Muscle of leg (tissue), 3 donors: ENCODE measurements at regions not wholly inside any gene's neighbourhood (a gene's known extent, or its start where the extent isn't known, plus 50 kb on each side); places are given as distances from the start of the nearest gene placed in this dataset.
A peak's percentile ranks its signal among the peaks of the same experiment; 100 is the strongest.

ENCODE experiments used
- DNase-seq: peaks from one replicate; pipeline ENCODE4 v3.0.0; 2013
- H3K27ac ChIP-seq: one replicate; pipeline ENCODE4 v1.5.1; 2013; ENCODE audit warnings: mild to moderate bottlenecking, low read length, control low read depth
- H3K27me3 ChIP-seq: one replicate; pipeline ENCODE4 v1.6.1; 2013; ENCODE audit warnings: low read length; ENCODE audit not compliant: control insufficient read depth, insufficient read depth
- H3K36me3 ChIP-seq: one replicate; pipeline ENCODE4 v1.6.1; 2013; ENCODE audit warnings: low read length; ENCODE audit not compliant: control insufficient read depth, insufficient read depth
- H3K4me1 ChIP-seq: one replicate; pipeline ENCODE4 v1.6.1; 2013; ENCODE audit warnings: low read length; ENCODE audit not compliant: control insufficient read depth, insufficient read depth
- H3K4me3 ChIP-seq: one replicate; pipeline ENCODE4 v1.5.1; 2013; ENCODE audit warnings: low read length, control low read depth
- H3K9me3 ChIP-seq: replicated peaks from 2 replicates; pipeline ENCODE4 v1.6.1; 2013; ENCODE audit warnings: low read depth, low read length; ENCODE audit not compliant: control insufficient read depth
- WGBS: methylation state at CpG from one replicate; pipeline ENCODE4 v1.1.5; 2013; ENCODE audit warnings: missing lambda C conversion rate; ENCODE audit not compliant: insufficient coverage; 5-methylcytosine and 5-hydroxymethylcytosine counted together

DNA sequence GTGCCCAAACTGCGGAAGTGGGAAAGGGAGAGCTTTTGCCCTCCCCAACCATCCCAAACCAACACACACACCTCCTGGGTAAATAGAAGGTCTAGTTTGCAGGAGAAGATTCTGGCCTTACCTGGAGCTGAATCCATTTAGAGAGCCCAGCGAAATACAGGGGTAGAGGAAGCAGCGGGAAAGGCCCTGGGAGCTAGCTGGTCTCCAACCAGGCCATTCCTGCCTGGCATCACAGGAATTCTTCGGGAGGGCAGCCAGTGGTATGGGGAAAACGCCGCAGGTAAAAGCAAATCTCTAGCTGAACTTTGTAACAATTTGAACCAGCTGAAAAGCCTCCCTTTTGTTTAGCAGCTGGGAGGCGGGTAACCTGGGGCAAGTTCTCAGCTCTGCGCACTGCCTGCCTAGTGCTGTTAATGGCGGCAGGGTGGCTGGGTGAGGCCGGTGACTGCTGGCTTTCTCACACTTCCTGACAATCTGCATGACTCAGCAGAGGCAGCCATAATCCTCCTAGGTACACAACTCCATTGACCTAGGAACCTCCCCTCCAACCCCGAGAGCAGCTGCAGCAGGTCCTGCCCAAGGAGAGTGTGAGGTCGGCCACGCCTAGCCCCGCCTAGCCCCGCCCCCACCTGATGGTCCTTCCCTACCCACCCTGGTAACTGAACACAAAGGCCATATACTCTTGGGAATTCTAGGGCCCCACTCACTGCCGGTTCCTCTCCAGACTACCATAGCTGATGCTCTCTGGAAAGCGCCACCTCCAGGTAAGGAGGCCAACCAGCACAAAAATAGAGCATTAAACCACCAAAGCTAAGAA, 483.8 kb upstream of the REG3G start:
- DNase-seq = no peak
- Histone ChIP-seq H3K4me3 (no peak overlapping the region), H3K27ac (no peak overlapping the region), H3K27me3 (no peaks in the 10 kb centered on the region), H3K4me1 (no peaks in the 10 kb centered on the region), H3K36me3 (no peaks in the 10 kb centered on the region), H3K9me3 (peaks cover 10% of the 10 kb centered on the region)
- WGBS = 95% methylated on average over 11 of the region's 17 CpGs

DNA sequence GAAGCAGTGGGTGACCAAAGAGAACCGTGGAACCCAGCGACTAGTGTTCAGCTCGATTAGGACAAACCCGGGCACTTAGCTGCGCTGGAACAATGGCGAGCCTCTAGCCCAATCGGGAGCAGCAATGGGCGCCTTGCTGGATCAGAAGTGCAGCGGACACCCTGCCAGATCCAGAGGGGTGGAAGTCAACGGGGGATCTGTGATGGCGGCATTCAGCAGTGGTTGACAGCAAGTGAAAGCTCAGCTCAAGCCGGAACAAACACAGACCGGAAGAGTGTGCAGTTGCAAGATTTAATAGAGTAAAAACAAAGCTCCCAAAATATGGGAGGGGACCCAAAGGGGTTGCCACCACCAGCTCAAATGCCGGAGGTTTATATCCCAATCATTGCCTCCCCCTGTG, 478.7 kb upstream of the REG3G start:
- no peak overlapping the region for H3K4me3 ChIP-seq
- no peak overlapping the region for H3K27ac ChIP-seq
- no peaks in the 10 kb centered on the region for H3K4me1 ChIP-seq
- no peaks in the 10 kb centered on the region for H3K36me3 ChIP-seq
- DNase-seq = no peak
- WGBS = 96% methylated on average over 11 of the region's 14 CpGs
- no peaks in the 10 kb centered on the region for H3K27me3 ChIP-seq
- peaks cover 6% of the 10 kb centered on the region for H3K9me3 ChIP-seq

DNA sequence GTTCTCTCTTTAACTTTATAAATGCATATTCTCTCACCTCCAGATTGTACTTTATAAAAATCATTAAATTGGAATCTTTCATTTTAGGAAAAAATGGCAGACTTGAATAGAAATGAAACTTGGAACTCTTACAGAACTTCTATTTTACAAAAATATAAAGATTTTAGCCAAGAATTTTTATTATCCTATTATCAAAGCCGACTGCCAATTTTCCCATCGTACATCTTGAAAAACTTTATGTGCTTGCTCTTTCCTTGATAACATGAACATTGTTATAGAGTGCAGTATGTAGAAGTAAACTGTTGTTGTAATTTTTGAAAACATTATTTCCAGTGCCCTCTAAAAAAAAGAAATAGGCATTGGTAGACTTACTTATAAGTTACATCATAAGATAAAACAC, 475.7 kb upstream of the REG3G start:
- no peaks in the 10 kb centered on the region for H3K27me3 ChIP-seq
- H3K36me3 ChIP-seq = no peaks in the 10 kb centered on the region
- no peaks in the 10 kb centered on the region for H3K4me1 ChIP-seq
- WGBS = no CpG with 5 or more reads among the region's 2 CpGs
- no peaks in the 10 kb centered on the region for H3K9me3 ChIP-seq
- no peak overlapping the region for H3K4me3 ChIP-seq
- no peak overlapping the region for H3K27ac ChIP-seq
- DNase-seq = peak; percentile 69

DNA sequence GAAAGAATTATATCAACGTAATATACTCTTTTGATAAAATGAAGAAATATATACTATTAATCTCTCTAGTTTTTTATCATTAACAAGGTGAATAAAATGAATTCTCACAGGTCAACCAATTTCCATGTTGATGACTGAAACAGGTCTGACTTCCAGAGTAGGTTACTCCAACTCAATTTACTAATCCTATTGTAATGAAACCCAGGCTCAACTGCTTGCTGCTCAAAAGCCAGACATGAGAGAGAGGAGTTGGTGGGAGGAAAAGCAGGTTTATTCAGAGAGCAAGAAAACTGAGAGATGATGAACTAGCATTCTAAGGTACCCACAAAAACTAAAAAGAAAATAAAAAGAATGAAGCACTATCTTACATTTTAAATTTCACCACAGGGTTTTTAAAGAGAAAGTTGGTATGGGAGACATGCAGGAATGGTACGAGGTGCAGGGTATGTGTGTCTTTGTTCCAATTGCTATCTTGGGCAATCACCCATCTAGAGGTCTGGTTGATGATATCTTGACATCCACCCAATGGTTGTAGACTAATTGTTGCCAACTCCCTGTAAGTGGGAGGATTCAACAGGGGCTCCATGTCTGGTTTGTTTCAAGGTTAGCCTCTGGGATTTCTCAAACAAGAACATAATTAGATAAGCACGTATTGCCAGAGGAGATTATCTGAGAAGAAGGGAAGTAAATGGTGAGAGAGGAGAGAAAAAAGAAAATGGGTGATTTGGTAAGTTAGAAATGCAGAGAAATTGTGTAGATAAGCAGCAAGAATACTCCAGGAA, 471.4 kb upstream of the REG3G start:
- WGBS = no CpG with 5 or more reads among the region's 3 CpGs
- no peak overlapping the region for H3K27ac ChIP-seq

DNA sequence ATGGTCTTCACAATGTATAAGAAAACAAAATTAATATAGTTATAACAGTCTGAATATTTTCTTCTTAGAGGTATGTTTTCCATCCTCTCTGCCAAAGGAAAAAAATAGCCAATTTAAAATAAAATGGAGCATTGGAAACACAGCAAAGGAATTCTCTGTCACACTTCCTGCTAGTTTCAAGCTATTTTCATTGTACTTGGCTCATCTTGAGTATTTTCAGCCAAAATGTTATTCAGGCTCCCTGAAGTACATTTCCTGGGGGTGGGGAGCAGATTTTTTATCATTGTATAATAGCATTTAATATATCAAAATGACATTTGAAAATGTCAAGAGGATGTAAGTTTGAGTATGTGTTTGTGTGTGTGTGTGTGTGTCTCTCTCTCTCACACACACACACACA, 463.6 kb upstream of the REG3G start:
- DNase-seq = peak; percentile 96
- Histone ChIP-seq H3K9me3 (no peaks in the 10 kb centered on the region), H3K36me3 (no peaks in the 10 kb centered on the region), H3K4me3 (no peak overlapping the region), H3K27ac (peak overlapping the region; percentile 48), H3K27me3 (no peaks in the 10 kb centered on the region), H3K4me1 (no peaks in the 10 kb centered on the region)

More for the DNA sequence above, 471.4 kb upstream of the REG3G start:
- no peak for DNase-seq
- no peak overlapping the region for H3K4me3 ChIP-seq
- no peaks in the 10 kb centered on the region for H3K9me3 ChIP-seq
- no peaks in the 10 kb centered on the region for H3K4me1 ChIP-seq
- H3K27me3 ChIP-seq = no peaks in the 10 kb centered on the region
- no peaks in the 10 kb centered on the region for H3K36me3 ChIP-seq

DNA sequence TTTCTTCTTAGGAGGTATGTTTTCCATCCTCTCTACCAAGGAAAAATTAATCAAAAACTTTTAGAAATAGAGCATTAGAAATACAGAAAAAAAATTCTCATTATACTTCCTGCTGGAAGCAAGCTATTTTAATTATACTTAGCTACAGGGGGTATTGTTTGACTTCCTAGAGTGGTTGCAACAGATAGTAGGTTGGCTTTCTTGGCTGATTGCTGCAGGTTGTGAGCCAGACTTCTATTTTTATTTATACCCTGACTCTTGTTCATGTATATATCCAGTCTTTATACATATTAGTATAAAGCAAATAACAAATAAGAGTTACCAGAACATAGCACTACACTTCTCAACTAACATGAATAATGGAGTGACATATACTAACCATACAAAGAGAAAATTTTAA, 460.8 kb upstream of the REG3G start:
- DNase-seq = no peak
- Histone ChIP-seq H3K36me3 (no peaks in the 10 kb centered on the region), H3K4me3 (no peak overlapping the region), H3K9me3 (no peaks in the 10 kb centered on the region), H3K27ac (no peak overlapping the region), H3K4me1 (no peaks in the 10 kb centered on the region), H3K27me3 (no peaks in the 10 kb centered on the region)

DNA sequence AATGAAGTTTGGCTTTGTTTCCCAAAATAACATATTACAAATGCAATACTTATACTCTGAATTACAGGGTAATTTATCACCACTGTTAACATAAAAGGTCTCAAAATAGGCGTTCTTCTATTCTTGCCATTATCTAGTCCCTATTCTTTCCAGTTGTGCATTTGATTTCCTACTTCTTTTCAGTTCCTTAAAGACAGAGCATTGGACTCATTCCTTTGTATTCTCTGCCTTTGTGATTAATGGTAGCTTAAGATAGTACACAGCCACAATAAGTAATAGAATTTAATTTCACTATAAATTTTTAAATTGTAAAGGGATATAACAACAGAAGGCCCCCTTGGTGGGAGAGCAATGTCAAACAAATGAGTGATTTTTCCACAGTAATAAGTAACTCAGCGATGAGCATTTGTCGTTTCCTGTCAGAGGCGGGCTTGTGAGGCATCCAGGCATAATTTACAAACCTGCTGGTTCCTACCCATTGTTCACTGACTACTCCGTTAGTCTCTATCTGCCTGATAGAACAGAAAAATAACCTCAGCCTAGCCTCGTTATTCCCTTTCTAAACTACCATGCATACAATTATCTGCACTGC, 456.6 kb upstream of the REG3G start:
- no peak for DNase-seq
- WGBS = 78% methylated on average over 5 of the region's 6 CpGs
- Histone ChIP-seq H3K9me3 (no peaks in the 10 kb centered on the region), H3K4me3 (no peak overlapping the region), H3K36me3 (no peaks in the 10 kb centered on the region), H3K27ac (no peak overlapping the region), H3K4me1 (no peaks in the 10 kb centered on the region), H3K27me3 (no peaks in the 10 kb centered on the region)

DNA sequence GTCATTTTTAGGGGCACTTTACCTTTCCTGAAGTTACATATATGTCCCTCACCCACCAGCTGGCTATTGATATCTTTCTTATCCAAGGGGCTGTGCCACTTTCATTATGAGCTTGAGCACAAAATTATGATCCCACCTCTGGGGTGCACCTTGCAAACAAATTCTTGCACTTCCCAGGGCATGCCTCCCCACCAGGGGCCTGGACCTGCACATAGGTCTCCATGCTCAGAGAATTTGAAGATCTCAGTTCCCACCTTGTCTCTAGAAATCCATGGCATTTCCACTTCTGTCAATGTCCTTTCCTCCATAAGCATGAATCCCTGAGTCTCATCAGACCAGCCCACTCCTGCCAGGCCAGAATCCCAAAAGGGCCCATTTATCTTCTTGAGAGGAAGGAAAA, 449.1 kb upstream of the REG3G start:
- H3K4me1 ChIP-seq = no peaks in the 10 kb centered on the region
- no peaks in the 10 kb centered on the region for H3K9me3 ChIP-seq
- no peak for DNase-seq
- no peak overlapping the region for H3K27ac ChIP-seq
- H3K36me3 ChIP-seq = no peaks in the 10 kb centered on the region
- H3K4me3 ChIP-seq = no peak overlapping the region
- no peaks in the 10 kb centered on the region for H3K27me3 ChIP-seq

DNA sequence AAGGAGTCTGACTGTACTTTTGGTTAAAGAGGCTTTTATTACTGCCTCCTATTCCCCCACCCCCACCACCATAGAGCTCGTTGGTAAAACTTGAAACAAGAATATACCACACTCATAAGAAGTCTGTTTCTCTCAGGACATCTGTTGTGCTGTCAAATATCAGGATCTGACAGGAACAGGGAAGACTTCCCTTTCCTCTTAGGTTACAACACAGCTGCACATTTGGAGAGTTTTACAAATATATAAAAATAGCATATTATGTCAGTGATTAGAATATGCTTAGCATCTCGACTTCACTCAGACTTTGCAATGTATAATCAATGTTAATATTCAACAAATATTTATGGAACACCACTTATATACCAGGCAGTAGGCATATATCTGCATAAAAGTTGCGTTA, 439.6 kb upstream of the REG3G start:
- WGBS = no CpG with 5 or more reads among the region's 3 CpGs
- Histone ChIP-seq H3K27me3 (no peaks in the 10 kb centered on the region), H3K4me3 (no peak overlapping the region), H3K9me3 (no peaks in the 10 kb centered on the region), H3K4me1 (no peaks in the 10 kb centered on the region), H3K27ac (no peak overlapping the region), H3K36me3 (no peaks in the 10 kb centered on the region)
- peak; percentile 71 for DNase-seq

DNA sequence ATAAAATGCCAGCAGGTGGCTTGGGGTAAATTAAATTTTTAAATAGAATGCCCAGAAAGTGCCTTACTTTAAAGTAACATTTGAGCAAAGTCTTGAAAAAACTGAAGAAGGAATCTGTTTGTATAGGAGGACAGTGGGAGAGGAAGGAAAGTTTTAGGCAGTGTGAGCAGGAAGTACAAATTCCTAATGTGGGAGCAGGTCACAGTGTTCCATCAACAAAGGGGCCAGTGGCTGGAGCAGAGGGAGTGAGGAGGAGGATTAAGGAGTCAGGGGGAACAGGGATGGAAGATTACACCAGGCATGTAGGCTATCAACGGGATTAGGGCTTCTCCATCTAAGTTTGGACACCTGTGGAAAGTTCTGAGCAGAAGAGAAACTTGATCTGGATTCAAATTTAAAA, 439.2 kb upstream of the REG3G start:
- Histone ChIP-seq H3K27me3 (no peaks in the 10 kb centered on the region), H3K9me3 (no peaks in the 10 kb centered on the region), H3K4me3 (no peak overlapping the region), H3K27ac (no peak overlapping the region), H3K4me1 (no peaks in the 10 kb centered on the region), H3K36me3 (no peaks in the 10 kb centered on the region)
- 43% methylated on average over 1 of the region's 1 CpG for WGBS
- DNase-seq = peak; percentile 13
